Ishikawa (cell line): ENCODE measurements at regions not wholly inside any gene's neighbourhood (a gene's known extent, or its start where the extent isn't known, plus 50 kb on each side); places are given as distances from the start of the nearest gene placed in this dataset.

ENCODE experiments used
- CEBPB ChIP-seq: IDR thresholded peaks from 2 replicates; pipeline ENCODE4 v1.6.1; 2012
- EGR1 ChIP-seq: IDR thresholded peaks from 2 replicates; pipeline ENCODE4 v1.6.1; 2012
- EP300 ChIP-seq: IDR thresholded peaks from 2 replicates; pipeline ENCODE4 v1.6.1; 2012; ENCODE audit warnings: borderline replicate concordance
- RAD21 ChIP-seq: IDR thresholded peaks from 2 replicates; pipeline ENCODE4 v1.6.1; 2012; ENCODE audit warnings: low read depth
- TAF1 ChIP-seq: IDR thresholded peaks from 2 replicates; pipeline ENCODE4 v1.6.1; 2012; ENCODE audit warnings: low read depth, mild to moderate bottlenecking
- TEAD4 ChIP-seq: IDR thresholded peaks from 2 replicates; pipeline ENCODE4 v1.6.1; 2012
- TF ChIP-seq, protein P1 (sequence below): IDR thresholded peaks from 2 replicates; pipeline ENCODE4 v1.6.1; 2012

DNA sequence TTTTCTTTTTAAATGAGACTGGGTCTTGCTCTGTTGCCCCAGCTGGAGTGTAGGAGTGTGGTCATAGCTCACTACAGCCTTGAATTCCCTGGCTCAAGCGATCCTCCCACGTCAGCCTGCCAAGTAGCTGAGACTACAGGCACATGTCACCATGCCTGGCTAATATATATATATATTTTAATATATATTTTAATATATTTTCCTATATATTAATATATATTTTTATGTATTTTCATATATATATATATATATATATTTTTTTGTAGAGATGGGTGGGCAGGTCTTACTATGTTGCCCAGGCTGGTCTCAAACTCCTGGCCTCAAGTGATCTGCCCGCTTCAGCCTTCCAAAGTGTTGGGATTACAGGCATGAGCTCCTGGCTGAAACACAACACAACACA is 144.5 kb upstream of the GATA6 start:
- no peak for TF ChIP-seq EP300
- TF ChIP-seq RAD21 = no peak
- TF ChIP-seq TEAD4 = no peak
- TF ChIP-seq, protein P1, sequence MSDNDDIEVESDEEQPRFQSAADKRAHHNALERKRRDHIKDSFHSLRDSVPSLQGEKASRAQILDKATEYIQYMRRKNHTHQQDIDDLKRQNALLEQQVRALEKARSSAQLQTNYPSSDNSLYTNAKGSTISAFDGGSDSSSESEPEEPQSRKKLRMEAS = no peak
- TF ChIP-seq TAF1 = no peak
- no peak for TF ChIP-seq EGR1
- no peak for TF ChIP-seq CEBPB
